ENCODE measurements at regions not wholly inside any gene's neighbourhood (a gene's known extent, or its start where the extent isn't known, plus 50 kb on each side); places are given as distances from the start of the nearest gene placed in this dataset.
"Not testable (repeated sequence)": the region's sequence is repeated elsewhere in the genome, so short reads cannot be mapped to it uniquely, and the experiment has no call there.

DNA sequence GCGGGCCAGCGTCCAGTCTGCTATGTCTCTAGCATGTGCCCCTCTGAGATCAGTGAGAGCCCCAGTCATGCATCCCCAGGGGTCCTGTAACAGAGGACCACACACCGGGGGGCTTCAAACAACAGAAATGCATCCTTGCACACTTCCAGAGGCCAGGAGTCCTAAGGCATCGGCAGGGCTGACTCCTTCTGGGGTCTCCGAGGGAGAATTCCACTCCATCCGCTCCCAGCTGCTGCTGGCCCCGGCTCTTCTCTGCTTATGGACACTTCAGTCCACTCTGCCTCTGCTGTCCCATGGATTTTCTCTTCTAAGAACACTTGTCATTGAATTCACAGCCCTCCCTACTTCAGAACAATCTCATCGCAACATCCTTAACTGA lies 157.6 kb downstream of the NPIPB11 start:
- H3K79me2 ChIP-seq (replicated peaks; ENCODE audit: insufficient read depth, low read length); H3K27me3 ChIP-seq (ENCODE audit: insufficient read depth, low read depth, low read length); H3K4me2 ChIP-seq (ENCODE audit: low read length); H3F3A ChIP-seq (ENCODE audit: insufficient read depth, low read length, poor library complexity, severe bottlenecking); H3K4me3 ChIP-seq (ENCODE audit: low read length); H3K9me3 ChIP-seq (ENCODE audit: low read length); H2AFZ ChIP-seq (ENCODE audit: low read depth, low read length); H3K36me3 ChIP-seq (ENCODE audit: insufficient read depth, low read length); H4K20me1 ChIP-seq (ENCODE audit: insufficient read depth); H3K9me2 ChIP-seq (ENCODE audit: insufficient read depth, low read length); H3K27ac ChIP-seq (ENCODE audit: low read length); H3K9ac ChIP-seq (ENCODE audit: low read length): not testable (repeated sequence)

DNA sequence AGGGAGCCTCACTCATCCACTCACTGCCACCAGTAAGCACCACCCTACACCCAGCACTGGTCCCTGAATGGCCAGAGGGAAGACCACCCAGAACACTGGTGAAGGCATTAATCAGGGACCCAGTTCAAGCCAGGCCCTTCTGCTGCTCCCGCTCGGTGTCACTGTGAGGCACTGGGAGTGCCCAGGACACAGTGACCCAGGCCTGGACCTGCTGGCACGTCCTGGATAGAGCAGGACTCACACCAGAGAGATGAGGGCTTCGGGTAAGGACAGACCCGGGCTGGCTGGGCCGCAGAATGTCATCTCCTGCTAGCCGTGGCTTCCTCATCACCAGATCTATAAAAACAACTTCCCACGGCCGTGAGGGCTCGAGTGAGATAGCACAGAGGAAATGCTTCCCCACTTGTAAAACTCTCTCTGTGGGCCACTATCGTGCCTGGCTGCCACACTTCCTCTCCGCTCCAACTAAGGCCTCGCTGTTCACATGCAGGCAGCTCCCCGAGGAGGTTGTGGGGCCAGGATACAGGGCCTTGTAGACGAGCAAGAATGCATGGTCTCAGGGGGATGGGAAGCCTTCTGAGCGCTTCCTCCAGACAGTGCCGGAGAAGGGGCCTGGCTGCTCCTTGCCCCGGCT lies 158.1 kb downstream of the NPIPB11 start:
- H3K4me3 ChIP-seq (ENCODE audit: low read length); H3K27ac ChIP-seq (ENCODE audit: low read length); H2AFZ ChIP-seq (ENCODE audit: low read depth, low read length); H4K20me1 ChIP-seq (ENCODE audit: insufficient read depth); H3K9me2 ChIP-seq (ENCODE audit: insufficient read depth, low read length); H3F3A ChIP-seq (ENCODE audit: insufficient read depth, low read length, poor library complexity, severe bottlenecking); H3K9ac ChIP-seq (ENCODE audit: low read length); H3K79me2 ChIP-seq (replicated peaks; ENCODE audit: insufficient read depth, low read length); H3K4me2 ChIP-seq (ENCODE audit: low read length); H3K27me3 ChIP-seq (ENCODE audit: insufficient read depth, low read depth, low read length); H3K36me3 ChIP-seq (ENCODE audit: insufficient read depth, low read length); H3K9me3 ChIP-seq (ENCODE audit: low read length): not testable (repeated sequence)

- not testable (repeated sequence) for H3K4me2 ChIP-seq (ENCODE audit: low read length); H3F3A ChIP-seq (ENCODE audit: insufficient read depth, low read length, poor library complexity, severe bottlenecking); H3K9ac ChIP-seq (ENCODE audit: low read length); H3K79me2 ChIP-seq (replicated peaks; ENCODE audit: insufficient read depth, low read length); H4K20me1 ChIP-seq (ENCODE audit: insufficient read depth); H2AFZ ChIP-seq (ENCODE audit: low read depth, low read length); H3K36me3 ChIP-seq (ENCODE audit: insufficient read depth, low read length); H3K9me2 ChIP-seq (ENCODE audit: insufficient read depth, low read length); H3K27me3 ChIP-seq (ENCODE audit: insufficient read depth, low read depth, low read length); H3K4me3 ChIP-seq (ENCODE audit: low read length); H3K9me3 ChIP-seq (ENCODE audit: low read length); H3K27ac ChIP-seq (ENCODE audit: low read length)
These were observed 160.4 kb downstream of the NPIPB11 start for GRCh38 chr16:29246091-29246490.

DNA sequence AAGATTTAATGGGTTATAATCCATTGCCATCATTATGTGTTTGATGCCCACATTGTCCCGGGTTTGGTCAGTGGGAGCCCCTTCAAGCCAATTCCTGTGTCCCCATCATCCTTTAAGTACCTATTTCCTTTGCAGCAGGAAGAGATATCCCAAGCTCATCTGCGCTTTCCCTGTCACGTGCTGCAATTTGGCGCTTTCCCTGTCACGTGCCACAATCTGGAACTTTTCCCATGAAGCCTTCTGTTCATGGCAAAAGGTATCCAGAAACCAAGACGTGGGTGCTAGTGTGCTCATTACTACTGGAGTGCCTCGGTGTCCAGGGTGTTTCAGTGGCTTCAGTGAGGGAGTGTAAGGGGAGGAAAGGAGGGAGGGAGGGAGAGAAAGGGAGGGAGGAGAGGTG lies 168.5 kb downstream of the NPIPB11 start:
- no peak overlapping the region for H3K9ac ChIP-seq (ENCODE audit: low read length)
- no peak overlapping the region for H3K27ac ChIP-seq (ENCODE audit: low read length)
- H3K4me3 ChIP-seq (ENCODE audit: low read length), result no peak overlapping the region
- H4K20me1 ChIP-seq (ENCODE audit: insufficient read depth), result no peaks in the 10 kb centered on the region
- TF ChIP-seq RAD21 (conservative IDR thresholded peaks at IDR 0.05) (no peak), POLR2AphosphoS5 (IDR thresholded peaks at IDR 0.05) (no peak), SMC3 (conservative IDR thresholded peaks at IDR 0.05; ENCODE audit: poor library complexity) (no peak), REST (IDR thresholded peaks at IDR 0.05; ENCODE audit: borderline replicate concordance) (no peak), MXI1 (conservative IDR thresholded peaks at IDR 0.05; ENCODE audit: poor library complexity, severe bottlenecking) (no peak), EZH2 (IDR thresholded peaks at IDR 0.05; ENCODE audit: borderline replicate concordance, insufficient read depth, low read length, poor library complexity, severe bottlenecking) (no peak), TAF1 (IDR thresholded peaks at IDR 0.05; ENCODE audit: low read depth) (no peak), EP300 (conservative IDR thresholded peaks at IDR 0.05; ENCODE audit: poor library complexity, severe bottlenecking) (no peak)
- TF ChIP-seq, protein P1, sequence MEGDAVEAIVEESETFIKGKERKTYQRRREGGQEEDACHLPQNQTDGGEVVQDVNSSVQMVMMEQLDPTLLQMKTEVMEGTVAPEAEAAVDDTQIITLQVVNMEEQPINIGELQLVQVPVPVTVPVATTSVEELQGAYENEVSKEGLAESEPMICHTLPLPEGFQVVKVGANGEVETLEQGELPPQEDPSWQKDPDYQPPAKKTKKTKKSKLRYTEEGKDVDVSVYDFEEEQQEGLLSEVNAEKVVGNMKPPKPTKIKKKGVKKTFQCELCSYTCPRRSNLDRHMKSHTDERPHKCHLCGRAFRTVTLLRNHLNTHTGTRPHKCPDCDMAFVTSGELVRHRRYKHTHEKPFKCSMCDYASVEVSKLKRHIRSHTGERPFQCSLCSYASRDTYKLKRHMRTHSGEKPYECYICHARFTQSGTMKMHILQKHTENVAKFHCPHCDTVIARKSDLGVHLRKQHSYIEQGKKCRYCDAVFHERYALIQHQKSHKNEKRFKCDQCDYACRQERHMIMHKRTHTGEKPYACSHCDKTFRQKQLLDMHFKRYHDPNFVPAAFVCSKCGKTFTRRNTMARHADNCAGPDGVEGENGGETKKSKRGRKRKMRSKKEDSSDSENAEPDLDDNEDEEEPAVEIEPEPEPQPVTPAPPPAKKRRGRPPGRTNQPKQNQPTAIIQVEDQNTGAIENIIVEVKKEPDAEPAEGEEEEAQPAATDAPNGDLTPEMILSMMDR (IDR thresholded peaks at IDR 0.05; ENCODE audit: poor library complexity, severe bottlenecking), result no peak
- H3F3A ChIP-seq (ENCODE audit: insufficient read depth, low read length, poor library complexity, severe bottlenecking), result no peaks in the 10 kb centered on the region
- no peak overlapping the region for H2AFZ ChIP-seq (ENCODE audit: low read depth, low read length)
- no peaks in the 10 kb centered on the region for H3K27me3 ChIP-seq (ENCODE audit: insufficient read depth, low read depth, low read length)
- no peaks in the 10 kb centered on the region for H3K9me2 ChIP-seq (ENCODE audit: insufficient read depth, low read length)
- no peaks in the 10 kb centered on the region for H3K36me3 ChIP-seq (ENCODE audit: insufficient read depth, low read length)
- no peaks in the 10 kb centered on the region for H3K9me3 ChIP-seq (ENCODE audit: low read length)
- H3K4me2 ChIP-seq (ENCODE audit: low read length), result no peak overlapping the region
- H3K79me2 ChIP-seq (replicated peaks; ENCODE audit: insufficient read depth, low read length), result no peaks in the 10 kb centered on the region

DNA sequence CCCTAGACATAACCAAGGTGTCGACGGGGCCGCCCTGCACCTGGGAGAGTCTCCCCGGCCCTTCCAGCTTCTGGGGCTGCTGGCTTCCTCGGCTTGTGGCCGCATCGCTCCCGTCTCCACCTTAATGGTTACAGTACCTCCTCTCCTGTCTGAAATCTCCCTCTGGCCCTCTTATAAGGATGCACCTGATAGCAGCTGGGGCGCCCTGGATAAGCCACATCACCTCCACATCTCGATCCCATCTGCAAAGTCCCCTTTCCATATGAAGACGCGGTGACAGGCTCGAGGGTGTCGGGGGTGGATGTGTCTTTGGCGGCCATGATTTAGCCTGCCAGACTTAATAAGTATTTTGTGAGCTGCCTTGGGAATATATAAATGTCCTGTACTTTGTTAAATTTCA lies 169.0 kb downstream of the NPIPB11 start:
- H4K20me1 ChIP-seq (ENCODE audit: insufficient read depth); H3K4me2 ChIP-seq (ENCODE audit: low read length); H3K4me3 ChIP-seq (ENCODE audit: low read length); H3K79me2 ChIP-seq (replicated peaks; ENCODE audit: insufficient read depth, low read length); H3K9me2 ChIP-seq (ENCODE audit: insufficient read depth, low read length); H3K27me3 ChIP-seq (ENCODE audit: insufficient read depth, low read depth, low read length); H3K9me3 ChIP-seq (ENCODE audit: low read length); H2AFZ ChIP-seq (ENCODE audit: low read depth, low read length); H3K36me3 ChIP-seq (ENCODE audit: insufficient read depth, low read length); H3F3A ChIP-seq (ENCODE audit: insufficient read depth, low read length, poor library complexity, severe bottlenecking); H3K27ac ChIP-seq (ENCODE audit: low read length); H3K9ac ChIP-seq (ENCODE audit: low read length): not testable (repeated sequence)
